ENCODE measurements at regions not wholly inside any gene's neighbourhood (a gene's known extent, or its start where the extent isn't known, plus 50 kb on each side); places are given as distances from the start of the nearest gene placed in this dataset.
A peak's percentile ranks its signal among the peaks of the same experiment; 100 is the strongest.

DNA sequence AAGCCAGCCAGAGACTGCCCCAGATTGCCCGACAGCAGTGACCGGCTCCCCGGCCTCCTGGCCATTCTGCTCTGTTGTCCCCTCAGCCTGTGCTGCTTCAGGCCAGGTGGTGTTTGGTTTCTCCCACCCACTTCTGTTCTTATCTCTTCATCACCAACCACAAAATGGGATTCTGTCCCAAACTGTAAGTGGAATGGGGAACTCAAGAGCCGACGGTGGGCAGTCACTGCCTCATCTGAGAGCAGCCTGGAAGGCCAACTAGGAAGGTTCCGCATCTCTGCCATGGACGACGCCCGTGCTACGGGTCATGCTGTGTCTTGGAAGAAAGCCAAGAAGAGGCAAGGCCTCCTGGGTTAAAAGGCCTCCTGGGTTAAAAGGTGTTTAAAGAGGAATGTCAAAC, 219.0 kb upstream of the PIK3R1 start:
- Mint-ChIP-seq H3K9me3 (ENCODE audit: unreplicated experiment) (no peaks in the 10 kb centered on the region), H3K36me3 (ENCODE audit: low read depth, unreplicated experiment) (no peaks in the 10 kb centered on the region), H3K4me1 (ENCODE audit: low read depth, unreplicated experiment) (no peaks in the 10 kb centered on the region), H3K27ac (ENCODE audit: unreplicated experiment) (no peak overlapping the region), H3K4me3 (ENCODE audit: unreplicated experiment) (no peak overlapping the region), H3K27me3 (ENCODE audit: low read depth, unreplicated experiment) (no peaks in the 10 kb centered on the region)
- H3K4me1 ChIP-seq (ENCODE audit: insufficient read depth, low read length), result peaks cover 7% of the 10 kb centered on the region
- peak; percentile 66 for DNase-seq (ENCODE audit: low read depth)
- H4K20me1 ChIP-seq (ENCODE audit: insufficient read depth, low read length), result no peaks in the 10 kb centered on the region
- H3K4me3 ChIP-seq (ENCODE audit: insufficient read depth, low read depth, low read length), result no peak overlapping the region
- no peak overlapping the region for H2AFZ ChIP-seq (ENCODE audit: low read depth, low read length)
- no peak overlapping the region for H3K27ac ChIP-seq (ENCODE audit: low read depth, low read length)
- H3K9me3 ChIP-seq (ENCODE audit: insufficient read depth, low read depth, low read length), result no peaks in the 10 kb centered on the region
- TF ChIP-seq, protein P1, sequence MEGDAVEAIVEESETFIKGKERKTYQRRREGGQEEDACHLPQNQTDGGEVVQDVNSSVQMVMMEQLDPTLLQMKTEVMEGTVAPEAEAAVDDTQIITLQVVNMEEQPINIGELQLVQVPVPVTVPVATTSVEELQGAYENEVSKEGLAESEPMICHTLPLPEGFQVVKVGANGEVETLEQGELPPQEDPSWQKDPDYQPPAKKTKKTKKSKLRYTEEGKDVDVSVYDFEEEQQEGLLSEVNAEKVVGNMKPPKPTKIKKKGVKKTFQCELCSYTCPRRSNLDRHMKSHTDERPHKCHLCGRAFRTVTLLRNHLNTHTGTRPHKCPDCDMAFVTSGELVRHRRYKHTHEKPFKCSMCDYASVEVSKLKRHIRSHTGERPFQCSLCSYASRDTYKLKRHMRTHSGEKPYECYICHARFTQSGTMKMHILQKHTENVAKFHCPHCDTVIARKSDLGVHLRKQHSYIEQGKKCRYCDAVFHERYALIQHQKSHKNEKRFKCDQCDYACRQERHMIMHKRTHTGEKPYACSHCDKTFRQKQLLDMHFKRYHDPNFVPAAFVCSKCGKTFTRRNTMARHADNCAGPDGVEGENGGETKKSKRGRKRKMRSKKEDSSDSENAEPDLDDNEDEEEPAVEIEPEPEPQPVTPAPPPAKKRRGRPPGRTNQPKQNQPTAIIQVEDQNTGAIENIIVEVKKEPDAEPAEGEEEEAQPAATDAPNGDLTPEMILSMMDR (IDR thresholded peaks at IDR 0.05; ENCODE audit: insufficient read depth, low read depth, low read length), result no peak
- TF ChIP-seq EZH2 (IDR thresholded peaks at IDR 0.05; ENCODE audit: insufficient read depth, low read length), result no peak
- no peak for FAIRE-seq
- no peaks in the 10 kb centered on the region for H3K27me3 ChIP-seq (ENCODE audit: insufficient read depth, low read length)
- H3K36me3 ChIP-seq (ENCODE audit: insufficient read depth, low read length), result no peaks in the 10 kb centered on the region
- no peak overlapping the region for H3K4me2 ChIP-seq (ENCODE audit: low read length)
- H3K79me2 ChIP-seq (ENCODE audit: insufficient read depth, low read length), result no peaks in the 10 kb centered on the region
- H3K9ac ChIP-seq (ENCODE audit: low read length), result no peak overlapping the region

DNA sequence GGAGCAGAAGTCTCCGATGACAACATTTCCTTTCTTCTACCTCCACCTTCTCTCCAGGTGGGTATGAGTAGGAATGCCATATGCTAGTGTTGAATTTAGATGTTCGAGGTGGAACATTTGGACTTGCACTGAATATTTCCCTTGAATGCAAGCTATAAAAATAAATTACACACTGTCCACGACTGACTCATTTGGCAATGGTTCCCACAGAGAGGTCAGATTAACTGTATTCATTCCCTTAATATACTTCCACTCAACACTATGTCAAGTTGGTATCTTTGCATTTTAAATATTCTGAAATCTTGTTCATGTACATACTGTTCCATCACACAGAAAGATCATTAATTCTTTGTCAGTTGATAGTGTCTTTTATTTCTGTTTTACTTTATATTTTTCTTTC, 222.6 kb upstream of the PIK3R1 start:
- Histone ChIP-seq H3K27ac (ENCODE audit: low read depth, low read length) (no peak overlapping the region), H2AFZ (ENCODE audit: low read depth, low read length) (no peak overlapping the region), H3K4me2 (ENCODE audit: low read length) (peak overlapping the region; percentile 40), H3K79me2 (ENCODE audit: insufficient read depth, low read length) (no peaks in the 10 kb centered on the region), H4K20me1 (ENCODE audit: insufficient read depth, low read length) (no peaks in the 10 kb centered on the region), H3K36me3 (ENCODE audit: insufficient read depth, low read length) (no peaks in the 10 kb centered on the region), H3K9me3 (ENCODE audit: insufficient read depth, low read depth, low read length) (no peaks in the 10 kb centered on the region), H3K4me3 (ENCODE audit: insufficient read depth, low read depth, low read length) (no peak overlapping the region), H3K27me3 (ENCODE audit: insufficient read depth, low read length) (no peaks in the 10 kb centered on the region), H3K9ac (ENCODE audit: low read length) (no peak overlapping the region), H3K4me1 (ENCODE audit: insufficient read depth, low read length) (no peaks in the 10 kb centered on the region)
- H3K36me3 Mint-ChIP-seq (ENCODE audit: low read depth, unreplicated experiment), result no peaks in the 10 kb centered on the region
- FAIRE-seq (peak; percentile 9), DNase-seq (ENCODE audit: low read depth) (peak; percentile 54)
- TF ChIP-seq, protein P1 (IDR thresholded peaks at IDR 0.05; ENCODE audit: insufficient read depth, low read depth, low read length), result no peak
- no peak for TF ChIP-seq EZH2 (IDR thresholded peaks at IDR 0.05; ENCODE audit: insufficient read depth, low read length)
- H3K27me3 Mint-ChIP-seq (ENCODE audit: low read depth, unreplicated experiment), result no peaks in the 10 kb centered on the region
- no peaks in the 10 kb centered on the region for H3K4me1 Mint-ChIP-seq (ENCODE audit: low read depth, unreplicated experiment)
- no peak overlapping the region for H3K27ac Mint-ChIP-seq (ENCODE audit: unreplicated experiment)
- peaks cover 2% of the 10 kb centered on the region for H3K9me3 Mint-ChIP-seq (ENCODE audit: unreplicated experiment)
- H3K4me3 Mint-ChIP-seq (ENCODE audit: unreplicated experiment), result no peak overlapping the region

DNA sequence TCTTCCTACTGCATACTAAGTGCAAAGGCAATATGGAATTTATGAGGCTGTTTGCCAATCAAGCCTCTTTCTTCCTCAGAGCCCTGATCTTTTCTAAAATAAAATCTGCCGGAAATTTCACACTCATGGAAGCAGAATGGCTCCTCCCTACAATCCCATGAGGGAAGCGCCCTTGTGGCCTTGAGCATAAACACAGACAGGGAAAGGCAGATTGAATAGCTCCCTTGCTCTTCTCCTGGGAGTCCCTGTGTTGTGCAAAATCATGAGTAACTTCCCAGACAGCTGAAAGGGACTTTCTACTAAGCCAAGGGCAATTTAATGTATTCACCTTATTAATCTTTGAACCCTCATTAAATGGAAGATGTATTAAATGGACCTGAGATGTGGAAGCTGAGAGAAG, 226.1 kb upstream of the PIK3R1 start:
- no peak for TF ChIP-seq EZH2 (IDR thresholded peaks at IDR 0.05; ENCODE audit: insufficient read depth, low read length)
- TF ChIP-seq, protein P1 (IDR thresholded peaks at IDR 0.05; ENCODE audit: insufficient read depth, low read depth, low read length), result no peak
- Histone ChIP-seq H3K4me3 (ENCODE audit: insufficient read depth, low read depth, low read length) (no peak overlapping the region), H4K20me1 (ENCODE audit: insufficient read depth, low read length) (no peaks in the 10 kb centered on the region), H3K9me3 (ENCODE audit: insufficient read depth, low read depth, low read length) (no peaks in the 10 kb centered on the region), H3K27ac (ENCODE audit: low read depth, low read length) (no peak overlapping the region), H3K9ac (ENCODE audit: low read length) (no peak overlapping the region), H3K27me3 (ENCODE audit: insufficient read depth, low read length) (no peaks in the 10 kb centered on the region), H2AFZ (ENCODE audit: low read depth, low read length) (no peak overlapping the region), H3K79me2 (ENCODE audit: insufficient read depth, low read length) (no peaks in the 10 kb centered on the region), H3K4me1 (ENCODE audit: insufficient read depth, low read length) (no peaks in the 10 kb centered on the region), H3K36me3 (ENCODE audit: insufficient read depth, low read length) (no peaks in the 10 kb centered on the region), H3K4me2 (ENCODE audit: low read length) (no peak overlapping the region)
- no peak for DNase-seq (ENCODE audit: low read depth)
- Mint-ChIP-seq H3K36me3 (ENCODE audit: low read depth, unreplicated experiment) (no peaks in the 10 kb centered on the region), H3K9me3 (ENCODE audit: unreplicated experiment) (peaks cover 2% of the 10 kb centered on the region), H3K27ac (ENCODE audit: unreplicated experiment) (no peak overlapping the region), H3K4me3 (ENCODE audit: unreplicated experiment) (no peak overlapping the region), H3K27me3 (ENCODE audit: low read depth, unreplicated experiment) (no peaks in the 10 kb centered on the region), H3K4me1 (ENCODE audit: low read depth, unreplicated experiment) (peaks cover 7% of the 10 kb centered on the region)
- no peak for FAIRE-seq

All from astrocyte (in vitro differentiated cells and primary cell).